Pancreas (tissue), 10 donors: ENCODE measurements at regions not wholly inside any gene's neighbourhood (a gene's known extent, or its start where the extent isn't known, plus 50 kb on each side); places are given as distances from the start of the nearest gene placed in this dataset.
A peak's percentile ranks its signal among the peaks of the same experiment; 100 is the strongest.

Source experiments
- ATAC-seq, 4 donors: fragments of 200-7000 bp; cut with Tn5 transposase; one replicate each; pipeline versions ENCODE4 v1.8.0 to v1.9.1; 2020; ENCODE audit warnings: mild to moderate bottlenecking in 4 of 4, moderate library complexity in 4 of 4
- DNase-seq, 6 donors: peaks; one replicate each; pipeline ENCODE4 v3.0.0-alpha.2; 2020
- FAIRE-seq: peaks from 2 replicates; lab custom pipeline; 2012; peaks lifted over from hg19 to GRCh38; lab: Jason Lieb, UNC
- H3K27ac ChIP-seq, 4 donors: fragments of 200-600 bp; sonication (generic); 1 replicate in 3 of 4; 2 replicates in 1 of 4; pipeline versions ENCODE4 v1.5.0 to v1.8.0; 2020
- H3K27me3 ChIP-seq, 4 donors: fragments of 200-600 bp; one replicate each; pipeline ENCODE4 v1.8.0; 2021
- H3K36me3 ChIP-seq, 3 donors: fragments of 200-600 bp; sonication (generic) in 1 of 3; one replicate each; pipeline versions ENCODE4 v1.5.0 to v1.8.0; 2020 to 2021
- H3K4me1 ChIP-seq, 3 donors: fragments of 200-600 bp; one replicate each; pipeline ENCODE4 v1.8.0; 2021
- H3K4me3 ChIP-seq, 4 donors: fragments of 200-600 bp; sonication (generic) in 2 of 4; one replicate each; pipeline versions ENCODE4 v1.5.0 to v1.8.0; 2020 to 2021
- H3K9me3 ChIP-seq, 4 donors: fragments of 200-600 bp; one replicate each; pipeline ENCODE4 v1.8.0; 2021
- WGBS, 2 donors: extraction: QIAGEN DNeasy Blood & Tissue Kit; methylation state at CpG; one replicate each; pipeline ENCODE4 v1.1.7; 2013; 5-methylcytosine and 5-hydroxymethylcytosine counted together
- intact Hi-C, 3 donors: fragments of 100-400 bp; cut with DNase I; formaldehyde crosslinking; loops; one replicate each; pipeline versions ENCODE4 v1.11.1 to v1.14.2; 2022
- TF ChIP-seq, protein P1 (sequence below), 4 donors: fragments of 200-600 bp; sonication (generic) in 3 of 4; IDR thresholded peaks; one replicate each; pipeline versions ENCODE4 v1.5.0 to v1.8.0; 2021; ENCODE audit warnings: antibody characterized with exemption in 4 of 4
- donor health status: healthy with polysubstance abuse.
- donor health status: DM: no; HTN: no; CAD: no; lungs with moderate emphysema.
- donor health status: DM: no; HTN: no; CAD: no.
- donor health status: control.
- donor health status: control.
- donor health status: Bipolar disorder and iron deficiency.
- donor health status: DM: yes; HTN: yes; CAD: no.
- donor health status: DM: no; HTN: no; CAD: no.
- donor health status: DM: no; HTN: no; CAD: no.
- donor health status: DM: yes; HTN: yes; CAD: no.

DNA sequence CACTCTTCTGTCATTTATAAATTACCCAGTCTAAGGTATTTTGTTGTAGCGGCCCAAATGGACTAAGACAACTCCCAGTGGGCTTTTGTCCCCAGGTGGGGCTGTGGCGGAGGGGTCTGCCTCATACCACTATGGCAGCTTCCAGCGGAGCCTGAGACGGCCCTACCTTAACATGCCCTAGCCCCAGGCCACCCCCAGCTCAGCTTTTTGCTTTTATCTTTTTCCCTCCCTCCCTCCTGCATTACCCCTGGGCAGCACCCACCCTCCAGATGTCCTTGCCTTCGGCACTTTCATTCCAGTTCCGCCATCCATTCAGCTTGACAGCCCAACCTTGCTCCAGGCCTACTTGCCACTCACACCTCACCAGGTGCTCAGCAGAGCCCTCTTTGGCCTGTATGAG is 307.3 kb downstream of the PTPRU start:
- intact Hi-C loops = no loop called here
- Histone ChIP-seq H3K27ac (no peak overlapping the region), H3K36me3 (no peaks in the 10 kb centered on the region), H3K27me3 (no peaks in the 10 kb centered on the region), H3K9me3 (no peaks in the 10 kb centered on the region), H3K4me3 (no peak overlapping the region), H3K4me1 (no peaks in the 10 kb centered on the region)
- TF ChIP-seq, protein P1, sequence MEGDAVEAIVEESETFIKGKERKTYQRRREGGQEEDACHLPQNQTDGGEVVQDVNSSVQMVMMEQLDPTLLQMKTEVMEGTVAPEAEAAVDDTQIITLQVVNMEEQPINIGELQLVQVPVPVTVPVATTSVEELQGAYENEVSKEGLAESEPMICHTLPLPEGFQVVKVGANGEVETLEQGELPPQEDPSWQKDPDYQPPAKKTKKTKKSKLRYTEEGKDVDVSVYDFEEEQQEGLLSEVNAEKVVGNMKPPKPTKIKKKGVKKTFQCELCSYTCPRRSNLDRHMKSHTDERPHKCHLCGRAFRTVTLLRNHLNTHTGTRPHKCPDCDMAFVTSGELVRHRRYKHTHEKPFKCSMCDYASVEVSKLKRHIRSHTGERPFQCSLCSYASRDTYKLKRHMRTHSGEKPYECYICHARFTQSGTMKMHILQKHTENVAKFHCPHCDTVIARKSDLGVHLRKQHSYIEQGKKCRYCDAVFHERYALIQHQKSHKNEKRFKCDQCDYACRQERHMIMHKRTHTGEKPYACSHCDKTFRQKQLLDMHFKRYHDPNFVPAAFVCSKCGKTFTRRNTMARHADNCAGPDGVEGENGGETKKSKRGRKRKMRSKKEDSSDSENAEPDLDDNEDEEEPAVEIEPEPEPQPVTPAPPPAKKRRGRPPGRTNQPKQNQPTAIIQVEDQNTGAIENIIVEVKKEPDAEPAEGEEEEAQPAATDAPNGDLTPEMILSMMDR (IDR thresholded peaks at IDR 0.05) = no peak
- WGBS, 2 donors = 78 to 84% methylated on average over 6 of the region's 6 CpGs
- no peak for ATAC-seq
- FAIRE-seq = no peak
- no peak for DNase-seq

DNA sequence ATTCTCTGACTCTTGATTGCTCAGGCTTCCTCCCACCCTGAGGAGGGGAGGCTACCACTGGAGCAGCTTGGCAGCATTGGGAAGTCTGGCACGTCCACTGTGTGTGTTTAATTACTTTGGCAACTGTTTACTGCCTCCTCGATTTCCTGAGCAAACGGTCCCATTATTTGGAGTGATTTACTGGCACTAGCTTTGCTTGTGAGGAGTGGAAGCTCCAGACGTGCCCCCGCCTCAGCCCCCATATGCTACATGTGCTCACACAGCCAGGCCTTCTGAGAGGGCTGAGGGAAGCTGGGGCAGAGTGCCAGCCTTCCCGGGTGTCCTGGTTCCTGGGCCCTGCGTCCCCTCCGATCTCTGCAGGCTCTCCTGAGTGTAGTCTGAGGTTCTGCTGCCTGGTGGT is 306.2 kb downstream of the PTPRU start:
- Histone ChIP-seq H3K4me1 (no peaks in the 10 kb centered on the region), H3K9me3 (no peaks in the 10 kb centered on the region), H3K4me3 (no peak overlapping the region), H3K36me3 (no peaks in the 10 kb centered on the region), H3K27me3 (no peaks in the 10 kb centered on the region), H3K27ac (no peak overlapping the region)
- ATAC-seq (peak in 1 of 4 donors; percentile 41), DNase-seq (peak in 1 of 6 donors; percentile 40), FAIRE-seq (no peak)
- TF ChIP-seq, protein P1 (IDR thresholded peaks at IDR 0.05) = no peak
- 31 to 38% methylated on average over 8 of the region's 8 CpGs for WGBS, 2 donors
- intact Hi-C loops = no loop called here

DNA sequence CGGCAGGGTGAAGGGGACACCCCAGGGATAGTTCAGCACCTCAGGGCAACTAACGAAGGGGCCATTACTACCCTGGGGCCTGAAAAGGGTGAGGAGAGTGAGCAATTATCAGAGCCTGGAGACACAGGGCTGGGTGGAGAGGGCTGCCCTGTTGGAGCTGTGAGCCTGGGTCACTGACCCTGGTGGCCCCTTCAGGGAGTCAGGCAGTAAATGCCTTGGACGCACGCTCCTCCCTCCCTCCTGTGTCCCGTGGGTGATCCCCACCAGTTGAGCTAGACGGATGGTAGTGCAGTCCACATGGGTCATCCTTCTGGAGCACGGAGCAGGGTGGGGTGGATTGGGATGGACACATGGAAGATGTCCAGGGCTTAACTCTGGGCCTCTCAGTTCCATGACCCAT is 305.3 kb downstream of the PTPRU start:
- DNase-seq (peak in 1 of 6 donors; percentile 34), FAIRE-seq (no peak), ATAC-seq (no peak)
- Histone ChIP-seq H3K27me3 (no peaks in the 10 kb centered on the region), H3K9me3 (no peaks in the 10 kb centered on the region), H3K36me3 (no peaks in the 10 kb centered on the region), H3K4me1 (no peaks in the 10 kb centered on the region), H3K4me3 (no peak overlapping the region), H3K27ac (no peak overlapping the region)
- TF ChIP-seq, protein P1 (IDR thresholded peaks at IDR 0.05) = no peak
- 71 to 76% methylated on average over 7 of the region's 7 CpGs for WGBS, 2 donors
- intact Hi-C loops = no loop called here

DNA sequence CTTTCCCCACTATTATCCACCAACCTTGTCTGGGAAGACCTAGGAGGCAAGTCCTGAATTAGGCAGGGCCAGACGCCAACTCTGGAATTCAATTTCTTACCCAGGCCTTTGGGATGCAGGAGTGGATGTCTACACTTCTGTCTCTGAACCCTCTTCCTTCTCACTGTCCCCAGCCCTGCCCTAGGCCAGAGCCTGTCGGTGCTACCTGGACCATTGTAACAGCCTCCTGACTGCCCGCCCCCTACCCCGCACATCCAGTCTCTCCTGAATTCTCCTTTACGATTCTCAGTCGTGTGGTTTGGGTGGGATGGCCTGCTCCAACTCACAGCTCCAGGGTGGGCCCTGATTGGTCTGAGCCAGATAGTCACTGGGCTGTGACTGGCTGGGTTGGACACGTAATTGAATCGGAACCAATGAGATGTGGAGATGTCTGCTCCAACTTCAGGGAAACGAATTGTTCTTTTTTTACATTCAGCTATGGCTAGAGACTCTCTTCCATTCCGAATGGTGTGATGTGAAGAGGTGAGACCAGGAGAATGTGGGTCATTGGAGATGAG is 304.6 kb downstream of the PTPRU start:
- peak in 1 of 6 donors; percentile 18 for DNase-seq
- no peaks in the 10 kb centered on the region for H3K27me3 ChIP-seq

DNA sequence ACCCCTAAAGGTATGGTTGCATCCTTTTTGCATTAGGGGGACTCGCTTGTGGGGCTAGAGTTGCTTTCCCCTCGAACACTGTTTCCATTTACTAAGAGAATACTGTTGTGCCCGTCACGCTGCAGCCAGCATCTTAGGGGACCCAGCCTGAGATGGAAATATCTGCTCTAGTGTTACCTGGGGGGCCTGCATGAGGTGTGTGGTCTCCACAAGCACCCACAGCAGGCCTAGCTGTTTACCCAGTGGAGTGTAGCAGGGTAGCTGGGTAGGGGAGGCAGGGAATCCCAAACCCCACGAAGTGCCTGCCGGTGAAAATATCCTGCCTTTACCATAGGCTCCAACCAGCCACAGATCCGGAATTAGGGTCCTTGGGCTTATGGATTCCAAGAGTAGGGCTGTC is 303.6 kb downstream of the PTPRU start:
- Histone ChIP-seq H3K36me3 (no peaks in the 10 kb centered on the region), H3K9me3 (no peaks in the 10 kb centered on the region), H3K27ac (no peak overlapping the region), H3K27me3 (no peaks in the 10 kb centered on the region), H3K4me3 (no peak overlapping the region), H3K4me1 (no peaks in the 10 kb centered on the region)
- intact Hi-C loops = no loop called here
- DNase-seq (peak in 1 of 6 donors; percentile 10), ATAC-seq (no peak), FAIRE-seq (no peak)
- 78 to 84% methylated on average over 7 of the region's 7 CpGs for WGBS, 2 donors
- TF ChIP-seq, protein P1 (IDR thresholded peaks at IDR 0.05) = no peak

More for the DNA sequence above, 304.6 kb downstream of the PTPRU start:
- intact Hi-C loops = no loop called here
- Histone ChIP-seq H3K4me3 (no peak overlapping the region), H3K4me1 (no peaks in the 10 kb centered on the region), H3K27ac (no peak overlapping the region), H3K9me3 (no peaks in the 10 kb centered on the region), H3K36me3 (no peaks in the 10 kb centered on the region)
- ATAC-seq (no peak), FAIRE-seq (no peak)
- TF ChIP-seq, protein P1 (IDR thresholded peaks at IDR 0.05) = no peak
- WGBS, 2 donors = 81% methylated on average over 10 of the region's 10 CpGs
